ENCODE measurements at regions not wholly inside any gene's neighbourhood (a gene's known extent, or its start where the extent isn't known, plus 50 kb on each side); places are given as distances from the start of the nearest gene placed in this dataset.

DNA sequence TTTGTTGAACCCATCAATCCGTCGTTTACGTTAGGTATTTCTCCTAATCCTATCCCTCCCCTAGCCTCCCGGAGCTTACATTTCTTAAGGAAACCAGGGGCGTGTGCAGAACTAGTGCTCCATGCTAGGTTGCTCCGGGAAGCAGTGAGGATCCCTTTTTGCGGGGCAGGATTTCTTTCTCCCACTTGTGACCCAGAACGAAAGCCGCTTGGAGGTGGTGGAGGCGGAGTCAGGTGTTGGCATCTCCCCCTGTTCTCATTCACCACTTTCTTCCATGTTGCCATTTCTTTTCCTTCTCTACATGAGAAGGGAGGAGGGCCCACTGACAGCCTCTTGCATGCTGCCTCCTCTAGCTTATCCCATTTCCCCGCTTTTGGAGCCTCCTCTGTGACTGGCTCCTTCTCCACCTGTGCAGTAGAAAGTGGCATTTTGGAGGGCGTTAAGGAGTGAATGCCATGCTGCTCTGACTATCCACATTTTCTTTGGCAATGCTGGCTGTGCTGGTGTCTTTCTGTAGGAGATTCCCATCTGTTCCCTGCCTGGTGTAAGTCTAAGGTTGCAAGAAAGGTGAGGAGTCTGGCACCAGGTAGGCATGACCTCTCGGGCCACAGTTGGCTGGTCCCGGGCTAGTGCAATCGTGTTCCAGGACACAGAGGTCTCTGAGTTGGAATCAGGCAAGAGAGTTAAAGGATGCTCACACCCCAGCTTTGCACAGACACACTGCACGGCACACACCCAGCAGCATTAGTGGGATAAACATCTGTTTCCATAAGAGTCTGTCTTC lies 89.5 kb downstream of the ACKR3 start:
- TF ChIP-seq ZNF543 (CRISPR knock-in tag; IDR thresholded peaks at IDR 0.05) = no peak
- TF ChIP-seq RFX1 (IDR thresholded peaks at IDR 0.05) = no peak
- TF ChIP-seq PAWR (CRISPR knock-in tag; IDR thresholded peaks at IDR 0.05; ENCODE audit: borderline replicate concordance) = no peak

All from HepG2 (cell line).